ENCODE measurements at regions not wholly inside any gene's neighbourhood (a gene's known extent, or its start where the extent isn't known, plus 50 kb on each side); places are given as distances from the start of the nearest gene placed in this dataset.

DNA sequence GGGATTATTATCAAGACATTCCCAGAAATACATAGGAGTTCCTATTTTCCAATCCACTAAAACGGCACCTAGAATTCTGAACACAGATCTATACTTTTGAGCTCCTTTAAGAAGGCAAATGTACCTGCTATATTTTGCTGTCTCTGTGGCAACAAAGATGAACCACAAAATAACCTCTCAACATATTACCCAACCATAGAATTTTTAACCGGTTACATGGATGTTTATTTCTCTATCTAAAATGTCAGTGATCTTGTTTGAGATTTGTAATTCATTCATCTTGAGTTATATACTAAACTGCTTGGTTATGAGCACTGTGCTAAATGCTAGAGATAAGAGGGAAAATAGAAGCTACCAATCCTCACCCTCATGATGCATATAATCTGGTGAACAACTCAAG lies 117.5 kb upstream of the HMGCLL1 start:
- WGBS, 2 donors, result 97 to 99% methylated on average over 2 of the region's 2 CpGs
- Histone ChIP-seq H3K27ac (no peak overlapping the region), H3K4me1 (no peaks in the 10 kb centered on the region), H3K36me3 (ENCODE audit: low read depth, missing control alignments) (no peaks in the 10 kb centered on the region), H3K4me3 (no peak overlapping the region), H3K9me3 (no peaks in the 10 kb centered on the region), H3K27me3 (no peaks in the 10 kb centered on the region)
- no peak for DNase-seq
- TF ChIP-seq POLR2A (IDR thresholded peaks at IDR 0.05), result no peak
- TF ChIP-seq, protein P1, sequence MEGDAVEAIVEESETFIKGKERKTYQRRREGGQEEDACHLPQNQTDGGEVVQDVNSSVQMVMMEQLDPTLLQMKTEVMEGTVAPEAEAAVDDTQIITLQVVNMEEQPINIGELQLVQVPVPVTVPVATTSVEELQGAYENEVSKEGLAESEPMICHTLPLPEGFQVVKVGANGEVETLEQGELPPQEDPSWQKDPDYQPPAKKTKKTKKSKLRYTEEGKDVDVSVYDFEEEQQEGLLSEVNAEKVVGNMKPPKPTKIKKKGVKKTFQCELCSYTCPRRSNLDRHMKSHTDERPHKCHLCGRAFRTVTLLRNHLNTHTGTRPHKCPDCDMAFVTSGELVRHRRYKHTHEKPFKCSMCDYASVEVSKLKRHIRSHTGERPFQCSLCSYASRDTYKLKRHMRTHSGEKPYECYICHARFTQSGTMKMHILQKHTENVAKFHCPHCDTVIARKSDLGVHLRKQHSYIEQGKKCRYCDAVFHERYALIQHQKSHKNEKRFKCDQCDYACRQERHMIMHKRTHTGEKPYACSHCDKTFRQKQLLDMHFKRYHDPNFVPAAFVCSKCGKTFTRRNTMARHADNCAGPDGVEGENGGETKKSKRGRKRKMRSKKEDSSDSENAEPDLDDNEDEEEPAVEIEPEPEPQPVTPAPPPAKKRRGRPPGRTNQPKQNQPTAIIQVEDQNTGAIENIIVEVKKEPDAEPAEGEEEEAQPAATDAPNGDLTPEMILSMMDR (IDR thresholded peaks at IDR 0.05), result no peak
- intact Hi-C loops (cut with DNase I; ENCODE audit: low total_unique reads), result no loop called here

DNA sequence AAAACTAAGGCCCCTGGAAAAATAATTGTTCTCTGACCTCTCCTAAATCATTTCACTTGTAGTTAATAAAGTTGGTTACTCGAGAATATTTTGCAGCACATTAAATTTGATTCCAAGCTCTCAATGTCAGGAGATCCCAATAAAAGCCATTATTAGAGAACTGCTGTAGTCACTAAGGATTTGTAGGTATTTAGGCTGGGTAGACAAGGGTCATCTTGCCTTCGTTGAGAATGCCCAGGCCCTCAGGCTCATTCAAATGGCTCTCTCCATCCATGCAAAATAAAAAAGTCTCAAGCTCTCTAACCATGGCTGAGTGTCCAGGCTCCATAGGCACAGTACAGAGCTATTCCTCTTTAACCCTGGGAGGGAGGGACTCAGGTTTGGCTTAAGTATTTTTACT lies 117.0 kb upstream of the HMGCLL1 start:
- WGBS, 2 donors, result 46 to 58% methylated on average over 2 of the region's 2 CpGs
- no peak overlapping the region for H3K4me3 ChIP-seq
- H3K27ac ChIP-seq, result no peak overlapping the region
- no peaks in the 10 kb centered on the region for H3K27me3 ChIP-seq
- no peak for DNase-seq
- intact Hi-C loops (cut with DNase I; ENCODE audit: low total_unique reads), result no loop called here
- no peaks in the 10 kb centered on the region for H3K36me3 ChIP-seq (ENCODE audit: low read depth, missing control alignments)
- H3K9me3 ChIP-seq, result no peaks in the 10 kb centered on the region
- no peak for TF ChIP-seq POLR2A (IDR thresholded peaks at IDR 0.05)
- TF ChIP-seq, protein P1 (IDR thresholded peaks at IDR 0.05), result no peak
- H3K4me1 ChIP-seq, result no peaks in the 10 kb centered on the region

DNA sequence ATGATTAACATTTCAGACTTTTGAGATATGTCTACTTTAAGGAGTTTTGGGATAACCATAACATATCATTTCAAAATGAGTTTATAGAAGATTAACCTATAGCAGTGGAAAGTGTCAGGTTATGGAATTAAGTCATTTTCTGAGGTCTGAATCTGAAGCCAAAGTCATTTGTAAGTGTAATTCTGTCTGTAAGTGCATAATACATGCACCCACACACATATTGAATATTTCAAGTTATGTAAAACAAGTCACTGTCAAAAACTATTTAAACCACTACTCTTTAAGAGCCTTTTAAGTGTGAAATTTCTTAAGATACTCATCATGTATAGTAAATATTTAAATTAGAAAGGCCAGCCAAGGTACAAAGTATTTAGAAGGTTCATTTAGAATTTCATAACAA lies 115.8 kb upstream of the HMGCLL1 start:
- intact Hi-C loops (cut with DNase I; ENCODE audit: low total_unique reads), result no loop called here
- TF ChIP-seq, protein P1 (IDR thresholded peaks at IDR 0.05), result no peak
- no peak for TF ChIP-seq POLR2A (IDR thresholded peaks at IDR 0.05)
- H3K27me3 ChIP-seq, result no peaks in the 10 kb centered on the region

DNA sequence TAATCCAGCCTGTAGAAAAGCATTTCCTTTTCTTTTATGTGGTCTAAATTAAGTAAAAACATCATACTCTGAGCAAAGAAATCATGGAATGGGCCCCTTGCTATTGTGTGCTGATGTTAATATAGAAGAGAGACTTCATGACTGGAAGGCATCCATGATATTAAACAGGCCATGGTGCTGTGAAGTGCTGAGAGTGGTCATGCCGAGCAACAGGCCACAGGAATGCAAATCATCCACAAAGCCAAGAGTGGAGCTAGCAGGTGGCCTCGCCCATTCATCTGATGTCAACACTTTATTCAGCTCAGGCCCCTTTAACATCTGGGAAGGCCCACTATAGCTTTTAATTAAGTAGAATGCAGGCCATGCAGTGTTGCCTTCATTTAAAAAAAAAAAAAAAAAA lies 115.2 kb upstream of the HMGCLL1 start:
- Histone ChIP-seq H3K4me3 (no peak overlapping the region), H3K27me3 (no peaks in the 10 kb centered on the region), H3K9me3 (no peaks in the 10 kb centered on the region), H3K27ac (no peak overlapping the region), H3K4me1 (no peaks in the 10 kb centered on the region), H3K36me3 (ENCODE audit: low read depth, missing control alignments) (no peaks in the 10 kb centered on the region)
- intact Hi-C loops (cut with DNase I; ENCODE audit: low total_unique reads), result no loop called here
- no peak for DNase-seq
- 83 to 97% methylated on average over 2 of the region's 2 CpGs for WGBS, 2 donors
- TF ChIP-seq, protein P1 (IDR thresholded peaks at IDR 0.05), result no peak
- TF ChIP-seq POLR2A (IDR thresholded peaks at IDR 0.05), result no peak

More for the DNA sequence above, 115.8 kb upstream of the HMGCLL1 start:
- DNase-seq, result no peak
- no peaks in the 10 kb centered on the region for H3K4me1 ChIP-seq
- H3K9me3 ChIP-seq, result no peaks in the 10 kb centered on the region
- no peak overlapping the region for H3K4me3 ChIP-seq
- no peak overlapping the region for H3K27ac ChIP-seq
- no peaks in the 10 kb centered on the region for H3K36me3 ChIP-seq (ENCODE audit: low read depth, missing control alignments)

DNA sequence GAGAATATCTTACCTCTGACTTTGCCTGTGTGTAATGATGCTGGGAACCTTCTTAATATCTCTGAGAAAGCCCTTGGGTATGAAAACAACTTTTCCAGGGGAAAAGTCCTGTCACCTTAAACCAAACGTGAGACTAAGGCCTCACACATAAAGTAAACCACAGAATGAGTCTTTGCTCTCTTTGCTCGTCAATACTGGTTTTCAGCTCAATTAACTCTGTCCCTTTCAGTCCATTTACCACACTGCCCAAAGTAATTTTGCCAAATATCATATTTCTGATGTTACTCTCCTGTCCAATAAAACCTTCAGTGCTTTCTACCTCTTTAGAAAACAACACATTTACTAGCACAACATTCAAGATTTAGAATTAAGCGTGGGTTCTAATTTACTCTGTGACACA lies 100.5 kb upstream of the HMGCLL1 start:
- intact Hi-C loops (cut with DNase I; ENCODE audit: low total_unique reads), result no loop called here

More for the DNA sequence above, 100.5 kb upstream of the HMGCLL1 start:
- H3K4me3 ChIP-seq, result no peak overlapping the region
- WGBS, 2 donors, result 65 to 71% methylated on average over 3 of the region's 3 CpGs
- H3K36me3 ChIP-seq (ENCODE audit: low read depth, missing control alignments), result no peaks in the 10 kb centered on the region
- no peak overlapping the region for H3K27ac ChIP-seq
- H3K4me1 ChIP-seq, result no peaks in the 10 kb centered on the region
- no peaks in the 10 kb centered on the region for H3K9me3 ChIP-seq
- no peak for TF ChIP-seq POLR2A (IDR thresholded peaks at IDR 0.05)
- TF ChIP-seq, protein P1 (IDR thresholded peaks at IDR 0.05), result no peak
- H3K27me3 ChIP-seq, result no peaks in the 10 kb centered on the region
- DNase-seq, result no peak
